ENCODE measurements at regions not wholly inside any gene's neighbourhood (a gene's known extent, or its start where the extent isn't known, plus 50 kb on each side); places are given as distances from the start of the nearest gene placed in this dataset.

DNA sequence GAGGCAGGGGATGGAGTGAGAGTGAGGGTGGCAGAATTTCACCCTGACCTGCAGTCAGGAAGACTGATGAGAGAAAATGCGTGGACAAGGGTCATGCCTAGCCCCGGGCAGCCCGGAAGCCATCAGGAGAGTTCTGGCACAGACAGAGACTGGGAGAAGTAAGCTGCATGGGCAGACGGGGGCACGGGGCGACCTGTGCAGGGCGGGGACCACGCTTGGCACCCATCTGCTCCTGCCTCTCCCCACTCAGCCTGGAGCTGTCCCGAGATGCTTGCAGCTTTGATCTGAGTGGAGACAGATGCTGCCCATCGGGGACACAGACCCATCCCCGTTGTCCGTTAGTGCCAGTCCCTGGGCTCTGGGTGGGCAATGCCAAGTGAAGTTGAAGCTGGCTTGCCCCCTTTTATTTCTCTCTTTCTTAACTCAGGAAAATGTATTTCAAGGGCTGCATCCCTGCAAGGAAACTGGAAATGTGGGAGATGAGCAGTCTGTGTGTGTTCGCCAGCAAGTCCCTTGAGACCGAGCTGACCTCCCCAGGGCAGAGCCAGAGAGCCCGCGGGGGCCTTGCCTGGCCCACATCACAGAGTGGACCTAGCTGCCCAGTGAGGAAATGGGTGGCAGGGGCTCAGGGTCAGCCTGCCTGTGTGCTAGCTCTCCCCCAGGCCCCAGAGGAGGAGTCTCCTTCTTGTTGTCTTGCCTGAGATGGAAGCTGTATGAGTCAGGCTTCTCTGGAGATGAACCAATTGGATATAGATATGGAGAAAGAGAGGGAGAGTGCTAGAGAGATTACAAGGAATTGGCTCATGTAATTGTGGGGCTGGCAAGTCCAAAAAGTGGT is 121.3 kb upstream of the C1orf174 start:
- Histone ChIP-seq H3K27me3 (peaks cover 0 to 31% (median 4%) of the 10 kb centered on the region in 3 donors), H3K36me3 (no peaks in the 10 kb centered on the region), H3K4me3 (no peak overlapping the region), H3K4me1 (no peaks in the 10 kb centered on the region), H3K27ac (no peak overlapping the region), H3K9me3 (peaks cover 0 to 4% (median 0%) of the 10 kb centered on the region in 4 donors)
- intact Hi-C loops (cut with DNase I; ENCODE audit: low total_unique reads), result no loop called here
- 75 to 86% (median 83%) methylated on average over 15 to 16 of the region's 16 CpGs for WGBS, 5 donors
- DNase-seq, result no peak
- TF ChIP-seq POLR2AphosphoS5 (IDR thresholded peaks at IDR 0.05), result no peak
- TF ChIP-seq POLR2A (IDR thresholded peaks at IDR 0.05), result no peak
- no peak for TF ChIP-seq EP300 (IDR thresholded peaks at IDR 0.05)
- TF ChIP-seq, protein P1, sequence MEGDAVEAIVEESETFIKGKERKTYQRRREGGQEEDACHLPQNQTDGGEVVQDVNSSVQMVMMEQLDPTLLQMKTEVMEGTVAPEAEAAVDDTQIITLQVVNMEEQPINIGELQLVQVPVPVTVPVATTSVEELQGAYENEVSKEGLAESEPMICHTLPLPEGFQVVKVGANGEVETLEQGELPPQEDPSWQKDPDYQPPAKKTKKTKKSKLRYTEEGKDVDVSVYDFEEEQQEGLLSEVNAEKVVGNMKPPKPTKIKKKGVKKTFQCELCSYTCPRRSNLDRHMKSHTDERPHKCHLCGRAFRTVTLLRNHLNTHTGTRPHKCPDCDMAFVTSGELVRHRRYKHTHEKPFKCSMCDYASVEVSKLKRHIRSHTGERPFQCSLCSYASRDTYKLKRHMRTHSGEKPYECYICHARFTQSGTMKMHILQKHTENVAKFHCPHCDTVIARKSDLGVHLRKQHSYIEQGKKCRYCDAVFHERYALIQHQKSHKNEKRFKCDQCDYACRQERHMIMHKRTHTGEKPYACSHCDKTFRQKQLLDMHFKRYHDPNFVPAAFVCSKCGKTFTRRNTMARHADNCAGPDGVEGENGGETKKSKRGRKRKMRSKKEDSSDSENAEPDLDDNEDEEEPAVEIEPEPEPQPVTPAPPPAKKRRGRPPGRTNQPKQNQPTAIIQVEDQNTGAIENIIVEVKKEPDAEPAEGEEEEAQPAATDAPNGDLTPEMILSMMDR (IDR thresholded peaks at IDR 0.05), result no peak

DNA sequence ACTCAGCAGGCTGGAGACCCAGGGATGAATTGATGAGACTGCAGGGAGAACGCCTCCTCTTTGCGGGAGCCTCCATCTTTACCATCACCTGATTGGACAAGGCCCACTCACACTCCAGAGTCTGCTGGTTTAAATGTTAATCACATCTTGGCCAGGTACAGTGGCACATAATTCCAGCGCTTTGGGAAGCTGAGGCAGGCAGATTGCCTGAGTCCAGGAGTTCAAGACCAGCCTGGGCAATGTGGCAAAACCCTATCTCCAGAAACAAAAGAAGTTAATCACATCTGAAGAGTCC is 121.8 kb upstream of the C1orf174 start:
- Histone ChIP-seq H3K4me1 (no peaks in the 10 kb centered on the region), H3K9me3 (peaks cover 0 to 4% (median 0%) of the 10 kb centered on the region in 4 donors), H3K27me3 (peaks cover 0 to 36% (median 4%) of the 10 kb centered on the region in 3 donors), H3K27ac (no peak overlapping the region), H3K36me3 (no peaks in the 10 kb centered on the region), H3K4me3 (no peak overlapping the region)
- DNase-seq, result no peak
- intact Hi-C loops (cut with DNase I; ENCODE audit: low total_unique reads), result no loop called here
- 57 to 82% (median 78%) methylated on average over 3 of the region's 3 CpGs for WGBS, 5 donors
- TF ChIP-seq POLR2A (IDR thresholded peaks at IDR 0.05) (no peak), EP300 (IDR thresholded peaks at IDR 0.05) (no peak), POLR2AphosphoS5 (IDR thresholded peaks at IDR 0.05) (no peak)
- TF ChIP-seq, protein P1 (IDR thresholded peaks at IDR 0.05), result no peak

DNA sequence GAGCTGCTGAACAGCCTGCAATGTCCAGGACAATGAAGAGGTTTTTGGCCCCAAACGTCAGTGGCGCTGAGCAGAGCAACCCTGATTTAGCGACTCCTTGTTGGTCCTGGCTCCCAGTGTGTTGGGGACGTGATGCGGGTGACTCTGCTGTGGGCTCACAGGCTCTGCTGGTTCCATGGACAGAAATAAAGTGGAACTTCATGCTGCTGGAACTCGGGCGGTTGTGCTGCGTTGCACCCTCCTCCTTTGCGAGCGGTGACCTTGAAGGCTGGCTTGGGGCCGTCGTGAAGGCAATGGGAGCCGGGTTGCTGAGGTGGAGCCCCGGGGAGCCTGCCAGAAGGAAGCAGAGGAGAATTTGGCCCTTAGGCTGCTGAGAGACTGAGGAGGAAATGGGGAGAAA is 122.6 kb upstream of the C1orf174 start:
- WGBS, 5 donors, result 77 to 87% (median 84%) methylated on average over 14 of the region's 14 CpGs
- Histone ChIP-seq H3K4me1 (no peaks in the 10 kb centered on the region), H3K4me3 (no peak overlapping the region), H3K27ac (no peak overlapping the region), H3K9me3 (peaks cover 0 to 4% (median 0%) of the 10 kb centered on the region in 4 donors), H3K27me3 (peaks cover 0 to 44% (median 4%) of the 10 kb centered on the region in 3 donors), H3K36me3 (no peaks in the 10 kb centered on the region)
- DNase-seq, result no peak
- TF ChIP-seq EP300 (IDR thresholded peaks at IDR 0.05) (no peak), POLR2AphosphoS5 (IDR thresholded peaks at IDR 0.05) (no peak), POLR2A (IDR thresholded peaks at IDR 0.05) (no peak)
- TF ChIP-seq, protein P1 (IDR thresholded peaks at IDR 0.05), result no peak
- intact Hi-C loops (cut with DNase I; ENCODE audit: low total_unique reads), result no loop called here

- TF ChIP-seq POLR2A (IDR thresholded peaks at IDR 0.05), result no peak
- no peak for TF ChIP-seq EP300 (IDR thresholded peaks at IDR 0.05)
- TF ChIP-seq, protein P1 (IDR thresholded peaks at IDR 0.05), result no peak
- no peak for TF ChIP-seq POLR2AphosphoS5 (IDR thresholded peaks at IDR 0.05)
- no peak overlapping the region for H3K4me3 ChIP-seq
- no peaks in the 10 kb centered on the region for H3K4me1 ChIP-seq
- peaks cover 0 to 47% (median 4%) of the 10 kb centered on the region in 3 donors for H3K27me3 ChIP-seq
- H3K36me3 ChIP-seq, result no peaks in the 10 kb centered on the region
- H3K27ac ChIP-seq, result no peak overlapping the region
- intact Hi-C loops (cut with DNase I; ENCODE audit: low total_unique reads), result no loop called here
- peaks cover 0 to 4% (median 0%) of the 10 kb centered on the region in 4 donors for H3K9me3 ChIP-seq
- 72 to 79% (median 74%) methylated on average over 3 to 5 of the region's 5 CpGs for WGBS, 5 donors
- DNase-seq, result no peak
These were observed 123.6 kb upstream of the C1orf174 start for GRCh38 chr1:4023678-4024077.
